ENCODE measurements at regions not wholly inside any gene's neighbourhood (a gene's known extent, or its start where the extent isn't known, plus 50 kb on each side); places are given as distances from the start of the nearest gene placed in this dataset.
"Not testable (repeated sequence)": the region's sequence is repeated elsewhere in the genome, so short reads cannot be mapped to it uniquely, and the experiment has no call there.

- DNase-seq (ENCODE audit: low read depth in 2 of 2): no peak
Observed at GRCh38 chr5:87198010-87198409, 69.7 kb upstream of the RASA1 start.

GRCh38 chr5:87199246-87199645 is 68.4 kb upstream of the RASA1 start:
- not testable (repeated sequence) for DNase-seq (ENCODE audit: low read depth in 2 of 2)

GRCh38 chr5:87199704-87200103 is 68.0 kb upstream of the RASA1 start:
- not testable (repeated sequence) for DNase-seq (ENCODE audit: low read depth in 2 of 2)

GRCh38 chr5:87210076-87210475 is 57.6 kb upstream of the RASA1 start:
- DNase-seq (ENCODE audit: low read depth in 2 of 2): no peak

GRCh38 chr5:87210743-87211142 is 56.9 kb upstream of the RASA1 start:
- DNase-seq (ENCODE audit: low read depth in 2 of 2): no peak

GRCh38 chr5:87211676-87212075 is 56.0 kb upstream of the RASA1 start:
- no peak for DNase-seq (ENCODE audit: low read depth in 2 of 2)

GRCh38 chr5:87212183-87212582 is 55.5 kb upstream of the RASA1 start:
- DNase-seq (ENCODE audit: low read depth in 2 of 2): not testable (repeated sequence)

GRCh38 chr5:87217480-87217879 is 50.2 kb upstream of the RASA1 start:
- not testable (repeated sequence) for DNase-seq (ENCODE audit: low read depth in 2 of 2)

All from stimulated activated CD8-positive, alpha-beta memory T cell treated with anti-CD3 and anti-CD28 coated beads, Interleukin-7, amount 100 ng/mL, for 1 hour (primary cell).